Transverse colon (tissue), 4 donors: ENCODE measurements at regions not wholly inside any gene's neighbourhood (a gene's known extent, or its start where the extent isn't known, plus 50 kb on each side); places are given as distances from the start of the nearest gene placed in this dataset.

ENCODE experiments used
- DNase-seq: peaks from one replicate; pipeline ENCODE4 v3.0.0-alpha.2; 2019
- H3K27ac ChIP-seq, 4 donors: fragments of 200-600 bp; sonication (generic); 2 replicates each; pipeline ENCODE4 v1.5.1; 2016 to 2018; ENCODE audit warnings: inconsistent platforms in 4 of 4
- H3K27me3 ChIP-seq: fragments of 200-600 bp; sonication (generic); 2 replicates; pipeline ENCODE4 v1.5.1; 2017; ENCODE audit warnings: inconsistent platforms
- H3K36me3 ChIP-seq, 4 donors: fragments of 200-600 bp; sonication (generic); 2 replicates each; pipeline ENCODE4 v1.5.1; 2017 to 2019; ENCODE audit warnings: inconsistent platforms in 4 of 4
- H3K4me1 ChIP-seq, 4 donors: fragments of 200-600 bp; sonication (generic); 2 replicates each; pipeline ENCODE4 v1.5.1; 2017 to 2020; ENCODE audit warnings: inconsistent platforms in 4 of 4
- H3K4me3 ChIP-seq, 4 donors: fragments of 200-600 bp; sonication (generic); 1 replicate in 1 of 4; 2 replicates in 3 of 4; pipeline versions ENCODE4 v1.5.1 to v1.6.1; 2017 to 2019; ENCODE audit warnings: inconsistent platforms in 4 of 4
- H3K9me3 ChIP-seq, 2 donors: fragments of 200-600 bp; sonication (generic); 2 replicates each; pipeline ENCODE4 v1.5.1; 2017 to 2019; ENCODE audit warnings: inconsistent platforms in 2 of 2
- CTCF ChIP-seq, 5 experiments: fragments of 200-600 bp in 3 of 5; fragments of 450-650 bp in 2 of 5; sonication (generic) in 3 of 5; IDR thresholded peaks; 1 replicate in 2 of 5; 2 replicates in 3 of 5; pipeline ENCODE4 v1.5.1; 2016 to 2017; ENCODE audit warnings: antibody characterized with exemption in 5 of 5, inconsistent platforms in 3 of 5, mild to moderate bottlenecking in 2 of 5, moderate library complexity in 1 of 5
- EP300 ChIP-seq: sonication (generic); formaldehyde crosslinking; IDR thresholded peaks from one replicate; pipeline ENCODE4 v1.6.1; 2017; ENCODE audit warnings: antibody characterized with exemption, low read depth
- POLR2A ChIP-seq: fragments of 450-650 bp; IDR thresholded peaks from one replicate; pipeline ENCODE4 v1.6.1; 2016; ENCODE audit warnings: antibody characterized with exemption, mild to moderate bottlenecking, moderate library complexity
- POLR2AphosphoS5 ChIP-seq, 3 donors: sonication (generic); formaldehyde crosslinking; IDR thresholded peaks; one replicate each; pipeline ENCODE4 v1.6.1; 2016; ENCODE audit warnings: antibody characterized with exemption in 3 of 3
- WGBS, 2 donors: methylation state at CpG; one replicate each; pipeline ENCODE4 v1.1.5; 2018; ENCODE audit warnings: low coverage in 1 of 2; 5-methylcytosine and 5-hydroxymethylcytosine counted together
- in situ Hi-C, 4 donors: fragments of 200-750 bp; cut with MboI; loops; one replicate each; pipeline versions ENCODE4 v1.15.0 to v1.15.1; 2017; ENCODE audit warnings: low sequenced_read_pairs in 3 of 4, low pct_ligation_motif_present in 1 of 4, low pct_unique_long_range_greater_than_20kb in 1 of 4
- intact Hi-C: fragments of 100-400 bp; cut with DNase I; formaldehyde crosslinking; loops from one replicate; pipeline ENCODE4 v1.15.1; 2023; ENCODE audit warnings: low total_unique reads

GRCh38 chr22:44442186-44442815, 55.7 kb downstream of the RTL6 start:
- TF ChIP-seq POLR2A (no peak), EP300 (no peak), POLR2AphosphoS5 (IDR thresholded peaks at IDR 0.05) (no peak), CTCF (IDR thresholded peaks at IDR 0.05) (no peak)
- H3K27me3 ChIP-seq: no peaks in the 10 kb centered on the region
- in situ Hi-C loops (no loop called here), intact Hi-C loops (no loop called here)
- DNase-seq: no peak
- no peaks in the 10 kb centered on the region for H3K4me1 ChIP-seq
- H3K4me3 ChIP-seq: no peak overlapping the region
- 88% methylated on average over 12 of the region's 12 CpGs; no CpG with 5 or more reads in 1 of the 2 donors for WGBS, 2 donors
- H3K27ac ChIP-seq: no peak overlapping the region
- H3K36me3 ChIP-seq: no peaks in the 10 kb centered on the region
- H3K9me3 ChIP-seq: no peaks in the 10 kb centered on the region

- Histone ChIP-seq H3K4me1 (no peaks in the 10 kb centered on the region), H3K27me3 (no peaks in the 10 kb centered on the region), H3K27ac (no peak overlapping the region), H3K4me3 (no peak overlapping the region), H3K36me3 (no peaks in the 10 kb centered on the region), H3K9me3 (no peaks in the 10 kb centered on the region)
- WGBS, 2 donors: 75% methylated on average over 14 of the region's 16 CpGs; no CpG with 5 or more reads in 1 of the 2 donors
- in situ Hi-C loops: no loop called here
- intact Hi-C loops: no loop called here
- DNase-seq: no peak
- TF ChIP-seq POLR2A: no peak
These were observed 56.4 kb downstream of the RTL6 start for GRCh38 chr22:44441401-44442185.

- no peak for DNase-seq
- in situ Hi-C loops: no loop called here
- TF ChIP-seq POLR2AphosphoS5 (IDR thresholded peaks at IDR 0.05): no peak
- TF ChIP-seq CTCF (IDR thresholded peaks at IDR 0.05): no peak
- TF ChIP-seq EP300: no peak
- TF ChIP-seq POLR2A: no peak
- H3K36me3 ChIP-seq: no peaks in the 10 kb centered on the region
- intact Hi-C loops: no loop called here
- 89 to 100% methylated on average over 1 to 19 of the region's 19 CpGs for WGBS, 2 donors
- no peaks in the 10 kb centered on the region for H3K4me1 ChIP-seq
- H3K9me3 ChIP-seq: no peaks in the 10 kb centered on the region
- no peak overlapping the region for H3K27ac ChIP-seq
- H3K27me3 ChIP-seq: no peaks in the 10 kb centered on the region
- no peak overlapping the region for H3K4me3 ChIP-seq
These were observed 57.5 kb downstream of the RTL6 start for GRCh38 chr22:44440224-44441160.

GRCh38 chr22:44439356-44440223, 58.4 kb downstream of the RTL6 start:
- intact Hi-C loops: no loop called here
- Histone ChIP-seq H3K4me1 (no peaks in the 10 kb centered on the region), H3K36me3 (no peaks in the 10 kb centered on the region), H3K4me3 (no peak overlapping the region), H3K27ac (no peak overlapping the region), H3K9me3 (no peaks in the 10 kb centered on the region), H3K27me3 (no peaks in the 10 kb centered on the region)
- WGBS, 2 donors: 53 to 78% methylated on average over 3 to 21 of the region's 21 CpGs
- in situ Hi-C loops: no loop called here
- no peak for DNase-seq
- no peak for TF ChIP-seq CTCF (IDR thresholded peaks at IDR 0.05)
- TF ChIP-seq POLR2AphosphoS5 (IDR thresholded peaks at IDR 0.05): no peak
- no peak for TF ChIP-seq POLR2A
- TF ChIP-seq EP300: no peak
